ES-I3 (cell line): ENCODE measurements at regions not wholly inside any gene's neighbourhood (a gene's known extent, or its start where the extent isn't known, plus 50 kb on each side); places are given as distances from the start of the nearest gene placed in this dataset.

ENCODE experiments used
- H3K36me3 ChIP-seq: 2 replicates; pipeline ENCODE4 v1.6.1; 2013; ENCODE audit warnings: mild to moderate bottlenecking, low read length, control low read depth, moderate library complexity; ENCODE audit not compliant: insufficient read depth
- H3K4me1 ChIP-seq: 2 replicates; pipeline ENCODE4 v1.6.1; 2013; ENCODE audit warnings: mild to moderate bottlenecking, control low read depth, low read length; ENCODE audit not compliant: insufficient read depth
- H3K9ac ChIP-seq: 2 replicates; pipeline ENCODE4 v1.6.1; 2013; ENCODE audit warnings: low read depth, mild to moderate bottlenecking, low read length, moderate library complexity
- H3K9me3 ChIP-seq: 2 replicates; pipeline ENCODE4 v1.6.1; 2013; ENCODE audit warnings: mild to moderate bottlenecking, low read length, moderate library complexity; ENCODE audit not compliant: control insufficient read depth, insufficient read depth

- Histone ChIP-seq H3K36me3 (no peaks in the 10 kb centered on the region), H3K9me3 (0 out of 2 replicates have a peak, but pooled peaks cover 2% of the 10 kb centered on the region), H3K4me1 (peaks cover 5% of the 10 kb centered on the region; the same call in 1 of the 2 replicates), H3K9ac (no peak overlapping the region)
These were observed 453.3 kb downstream of the NUF2 start for GRCh38 chr1:163774978-163775620.

DNA sequence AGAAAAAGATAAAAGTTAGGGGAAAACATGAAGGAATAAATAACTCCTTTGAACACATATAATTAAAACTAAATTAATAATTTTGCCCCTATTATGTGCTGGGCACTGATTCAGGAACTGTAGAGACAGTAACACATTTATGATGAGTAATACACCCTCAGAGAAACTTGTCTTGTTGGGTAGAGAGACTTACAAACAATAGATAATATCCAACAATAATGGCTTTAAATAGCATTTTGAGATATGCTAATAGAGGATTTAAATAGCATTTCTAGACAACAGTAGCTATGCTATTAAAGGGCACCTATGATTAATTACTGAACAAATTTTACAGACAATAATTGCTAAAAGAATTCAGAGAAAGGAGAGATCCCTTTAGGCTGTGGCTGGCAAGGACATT, 455.5 kb downstream of the NUF2 start:
- H3K9ac ChIP-seq, result no peak overlapping the region
- H3K36me3 ChIP-seq, result no peaks in the 10 kb centered on the region
- peaks cover 5% of the 10 kb centered on the region; the same call in 1 of the 2 replicates for H3K4me1 ChIP-seq
- H3K9me3 ChIP-seq, result peaks cover 2% of the 10 kb centered on the region

DNA sequence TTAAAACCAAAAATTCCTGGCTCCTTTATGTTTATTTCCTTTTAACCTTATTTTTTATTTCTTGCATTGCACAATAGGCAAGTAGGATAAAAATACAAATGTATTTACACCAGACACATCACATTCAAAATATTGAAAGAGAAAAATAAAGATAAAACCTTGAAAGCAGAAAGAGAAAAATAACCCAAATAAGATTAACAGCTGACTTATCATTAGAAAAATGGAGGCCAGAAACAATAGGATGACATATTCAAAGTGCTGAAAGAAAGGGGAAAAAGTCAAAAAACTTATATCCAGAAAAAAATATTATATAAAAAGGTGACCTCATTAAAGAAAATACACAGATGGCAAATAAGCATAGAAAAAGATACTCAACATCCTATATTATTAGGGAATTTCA, 459.4 kb downstream of the NUF2 start:
- no peak overlapping the region for H3K9ac ChIP-seq
- peaks cover 2% of the 10 kb centered on the region for H3K9me3 ChIP-seq
- H3K36me3 ChIP-seq, result no peaks in the 10 kb centered on the region
- no peaks in the 10 kb centered on the region for H3K4me1 ChIP-seq

DNA sequence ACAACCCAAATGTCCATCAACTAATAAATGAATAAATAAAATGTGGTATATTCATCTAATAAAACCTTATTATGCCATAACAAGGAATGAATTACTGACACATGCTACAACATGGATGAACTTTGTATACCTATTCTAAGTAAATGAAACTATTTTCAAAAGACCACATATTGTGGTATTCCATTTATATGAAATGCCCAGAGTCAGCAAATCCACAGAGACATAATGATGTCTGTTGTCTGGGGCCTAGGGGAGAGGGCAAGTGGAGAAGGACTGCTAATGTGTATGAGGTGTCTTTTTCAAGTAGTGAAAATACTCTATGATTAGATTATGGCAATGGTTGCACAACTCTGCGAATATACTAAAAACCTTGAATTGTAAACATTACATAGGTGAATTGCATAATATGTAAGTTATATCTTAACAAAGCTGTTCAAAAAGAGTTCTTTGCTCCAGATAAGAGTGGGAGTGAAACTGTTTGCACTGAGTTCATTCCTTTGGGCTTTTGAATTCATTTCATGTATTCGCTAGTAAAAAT, 464.2 kb downstream of the NUF2 start:
- H3K9ac ChIP-seq, result no peak overlapping the region
- no peaks in the 10 kb centered on the region for H3K36me3 ChIP-seq
- H3K9me3 ChIP-seq, result no peaks in the 10 kb centered on the region; the same call in none of the 2 replicates
- no peaks in the 10 kb centered on the region for H3K4me1 ChIP-seq

DNA sequence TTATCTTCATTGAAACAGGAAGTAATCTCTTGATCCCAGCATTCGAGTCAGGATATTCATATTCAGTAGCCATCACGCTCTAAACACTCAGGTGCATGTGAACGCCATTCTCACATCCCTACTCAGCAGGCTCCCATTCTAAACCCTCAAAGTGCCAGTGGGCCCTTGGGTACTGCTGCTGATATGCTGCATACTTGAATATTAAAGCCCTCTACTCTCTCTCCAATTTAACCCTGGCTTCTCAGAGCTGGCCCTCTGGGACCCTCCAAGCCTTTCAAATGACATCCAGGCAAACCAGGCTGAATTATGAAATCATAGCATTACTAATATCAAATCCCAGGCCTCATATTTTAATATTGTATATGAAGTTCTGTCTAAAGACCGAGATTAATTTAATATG, 468.2 kb downstream of the NUF2 start:
- Histone ChIP-seq H3K9me3 (no peaks in the 10 kb centered on the region), H3K9ac (no peak overlapping the region), H3K4me1 (no peaks in the 10 kb centered on the region), H3K36me3 (no peaks in the 10 kb centered on the region)

- peaks cover 8% of the 10 kb centered on the region; the same call in 1 of the 2 replicates for H3K4me1 ChIP-seq
- H3K9ac ChIP-seq, result no peak overlapping the region
- H3K9me3 ChIP-seq, result no peaks in the 10 kb centered on the region; the same call in 1 of the 2 replicates
- H3K36me3 ChIP-seq, result no peaks in the 10 kb centered on the region
These were observed 472.8 kb downstream of the NUF2 start for GRCh38 chr1:163794551-163794950.

DNA sequence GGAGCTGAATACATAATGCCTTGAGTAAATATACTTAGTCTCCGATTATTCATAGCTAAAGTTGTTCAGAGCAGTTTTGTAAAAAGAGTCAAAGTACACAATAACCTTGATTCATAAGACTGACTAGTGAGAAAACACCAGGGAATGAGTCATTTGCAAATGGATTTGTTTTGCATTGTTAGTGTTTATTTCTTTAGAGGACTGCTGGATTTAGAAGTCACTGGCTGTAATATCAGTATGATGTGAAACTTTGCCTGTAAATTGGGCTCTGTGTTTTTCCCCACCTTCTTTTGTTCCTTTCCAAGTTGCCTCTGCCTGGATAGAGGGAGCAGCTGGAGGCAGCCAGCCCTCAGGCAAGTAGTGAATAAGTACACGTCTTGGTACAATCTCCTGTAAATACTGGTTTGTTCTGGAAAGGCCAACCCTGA, 474.7 kb downstream of the NUF2 start:
- Histone ChIP-seq H3K9ac (no peak overlapping the region), H3K4me1 (peaks cover 11% of the 10 kb centered on the region; the same call in 1 of the 2 replicates), H3K9me3 (no peaks in the 10 kb centered on the region; the same call in 1 of the 2 replicates), H3K36me3 (no peaks in the 10 kb centered on the region)

DNA sequence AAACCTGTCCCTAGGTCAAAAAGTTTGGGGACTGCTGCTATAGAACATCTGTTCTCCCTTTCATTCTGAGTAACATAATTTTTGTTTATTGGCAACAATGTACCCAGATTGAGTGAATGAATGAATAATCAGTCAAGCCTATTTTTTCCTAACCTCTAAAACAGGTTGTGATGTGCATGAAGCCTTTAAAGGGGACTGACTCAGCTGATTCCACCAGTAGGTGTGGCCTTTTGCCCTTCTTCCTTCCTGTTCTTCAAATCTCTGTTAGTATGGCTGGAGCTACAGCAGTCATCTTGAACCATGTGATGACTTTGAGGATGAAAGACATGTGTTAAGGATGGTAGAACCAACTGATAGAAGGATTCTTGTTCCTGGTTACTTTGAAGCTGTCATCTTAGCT, 476.1 kb downstream of the NUF2 start:
- Histone ChIP-seq H3K9ac (no peak overlapping the region), H3K4me1 (peaks cover 11% of the 10 kb centered on the region; the same call in 1 of the 2 replicates), H3K9me3 (no peaks in the 10 kb centered on the region; the same call in 1 of the 2 replicates), H3K36me3 (no peaks in the 10 kb centered on the region)

GRCh38 chr1:163799190-163799805, 477.5 kb downstream of the NUF2 start:
- Histone ChIP-seq H3K4me1 (peaks cover 11% of the 10 kb centered on the region; the same call in 1 of the 2 replicates), H3K9me3 (no peaks in the 10 kb centered on the region; the same call in 1 of the 2 replicates), H3K9ac (no peak overlapping the region), H3K36me3 (no peaks in the 10 kb centered on the region)

DNA sequence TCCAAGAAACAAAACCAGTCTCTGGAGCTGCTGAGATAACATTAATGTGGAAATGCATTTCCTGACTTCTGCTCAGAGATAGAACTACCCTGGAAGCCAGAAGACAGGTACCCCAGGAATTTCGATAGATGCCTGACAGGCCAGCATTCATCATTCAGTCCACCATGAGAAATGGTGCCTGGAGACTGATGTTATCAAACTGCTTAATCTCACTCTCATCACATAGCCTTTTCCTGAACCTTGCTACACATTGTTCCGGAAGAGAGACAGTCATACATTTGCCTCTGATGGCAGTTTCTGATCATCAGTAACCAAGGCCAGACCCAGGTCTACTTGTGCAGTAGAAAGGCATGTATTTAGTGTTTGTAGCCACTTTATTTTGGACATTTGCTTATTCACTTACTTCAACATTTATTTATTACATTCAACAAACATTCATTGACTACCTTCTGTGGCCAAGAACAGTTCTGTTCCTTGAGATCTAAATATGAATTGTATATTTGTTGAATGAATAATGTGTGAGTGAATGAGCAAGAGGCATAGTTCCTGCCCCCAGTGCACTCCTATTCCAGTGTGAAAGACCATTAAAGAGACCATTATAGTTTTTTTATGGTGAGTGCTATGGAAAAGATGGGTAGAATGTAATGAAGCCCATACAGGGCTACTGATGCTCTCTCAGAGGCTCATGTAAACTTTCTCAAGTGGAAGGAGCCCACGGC, 485.7 kb downstream of the NUF2 start:
- Histone ChIP-seq H3K36me3 (no peaks in the 10 kb centered on the region), H3K9me3 (no peaks in the 10 kb centered on the region), H3K9ac (no peak overlapping the region)

DNA sequence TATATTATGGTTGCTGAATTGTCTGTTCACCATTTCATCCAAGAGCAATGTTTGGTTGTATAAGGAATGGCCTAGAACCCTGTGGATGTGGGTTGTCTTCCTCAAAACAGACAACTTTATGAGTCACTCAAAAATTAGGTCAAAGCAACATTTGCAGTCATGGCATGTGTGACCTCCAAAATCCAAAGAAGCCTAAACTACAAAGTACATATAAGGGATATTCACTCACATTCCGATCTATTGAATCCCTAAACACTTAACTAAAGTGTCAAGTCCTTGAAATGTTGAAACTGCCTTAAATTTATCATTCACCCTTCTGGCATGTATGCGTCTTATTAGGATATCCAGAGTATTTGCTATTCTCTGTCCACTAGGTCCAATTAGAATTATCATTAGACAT, 491.5 kb downstream of the NUF2 start:
- no peaks in the 10 kb centered on the region for H3K9me3 ChIP-seq
- H3K4me1 ChIP-seq, result no peaks in the 10 kb centered on the region
- H3K36me3 ChIP-seq, result no peaks in the 10 kb centered on the region

More for the DNA sequence above, 485.7 kb downstream of the NUF2 start:
- H3K4me1 ChIP-seq, result no peaks in the 10 kb centered on the region

DNA sequence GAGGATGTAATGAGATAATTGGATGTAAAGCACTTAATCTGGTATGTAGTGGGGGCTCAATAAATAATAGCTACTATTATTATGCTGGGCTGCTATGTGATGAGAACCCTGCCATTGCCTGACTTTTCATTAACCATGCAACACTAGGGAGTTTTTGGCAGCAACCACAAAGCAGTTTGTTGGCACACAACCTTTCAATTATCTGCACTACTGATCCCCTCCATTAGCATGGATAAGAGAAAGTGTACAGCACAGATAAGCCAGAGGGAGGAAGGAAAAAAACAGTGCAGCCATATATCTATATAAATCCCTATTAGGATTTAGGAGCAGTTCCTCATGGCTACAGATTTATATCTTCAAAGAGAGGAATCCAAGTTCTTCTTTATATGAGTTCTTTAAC, 498.5 kb downstream of the NUF2 start:
- no peaks in the 10 kb centered on the region for H3K36me3 ChIP-seq
- no peaks in the 10 kb centered on the region for H3K4me1 ChIP-seq
- H3K9ac ChIP-seq, result no peak overlapping the region
- H3K9me3 ChIP-seq, result no peaks in the 10 kb centered on the region

More for the DNA sequence above, 491.5 kb downstream of the NUF2 start:
- no peak overlapping the region for H3K9ac ChIP-seq

DNA sequence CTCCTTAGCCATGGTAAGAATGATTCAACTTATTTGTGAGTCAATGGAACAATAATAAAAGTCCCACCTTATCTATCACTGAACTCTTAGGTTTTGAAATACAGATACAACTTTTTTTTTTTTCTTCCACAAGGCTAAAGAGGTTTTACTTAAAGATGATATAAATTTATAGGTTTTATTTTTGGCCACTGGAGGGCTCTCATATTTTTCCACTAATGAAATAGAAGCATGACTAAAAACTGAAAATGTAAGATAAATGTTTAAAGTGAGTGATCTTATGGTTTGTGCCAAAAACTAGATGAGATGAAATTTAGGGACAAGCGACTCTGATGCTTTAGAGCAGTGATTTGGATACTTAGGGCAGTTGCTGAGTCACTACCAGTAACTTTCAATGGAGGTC, 499.0 kb downstream of the NUF2 start:
- Histone ChIP-seq H3K9me3 (no peaks in the 10 kb centered on the region), H3K9ac (no peak overlapping the region), H3K4me1 (no peaks in the 10 kb centered on the region), H3K36me3 (no peaks in the 10 kb centered on the region)

GRCh38 chr1:163821679-163822078, 499.9 kb downstream of the NUF2 start:
- Histone ChIP-seq H3K9ac (no peak overlapping the region), H3K4me1 (no peaks in the 10 kb centered on the region), H3K9me3 (no peaks in the 10 kb centered on the region), H3K36me3 (no peaks in the 10 kb centered on the region)
